ENCODE measurements at regions not wholly inside any gene's neighbourhood (a gene's known extent, or its start where the extent isn't known, plus 50 kb on each side); places are given as distances from the start of the nearest gene placed in this dataset.

GRCh38 chr3:10597733-10598132, 92.3 kb upstream of the ATP2B2 start:
- H2AK5ac ChIP-seq (ENCODE audit: low read depth, low read length): no peak overlapping the region
- no peak overlapping the region for H2BK120ac ChIP-seq (ENCODE audit: low read depth, low read length)
- H3K18ac ChIP-seq (ENCODE audit: low read length): no peak overlapping the region
- DNase-seq (ENCODE audit: low spot score): no peak
- no peak overlapping the region for H2BK12ac ChIP-seq (ENCODE audit: low read length)
- H2AFZ ChIP-seq (ENCODE audit: low read length): no peak overlapping the region
- H3K4me1 ChIP-seq (ENCODE audit: control insufficient read depth in 2 of 2, insufficient read depth in 1 of 2, low read depth in 1 of 2, low read length in 2 of 2): peaks cover 0 to 8% of the 10 kb centered on the region in 2 donors
- no peak overlapping the region for H3K9ac ChIP-seq (ENCODE audit: low read depth, low read length, poor library complexity)
- no peak overlapping the region for H4K8ac ChIP-seq (ENCODE audit: low read depth, low read length)
- no peak overlapping the region for H2BK5ac ChIP-seq (ENCODE audit: low read length)
- H3K79me1 ChIP-seq (ENCODE audit: low read depth, low read length): peaks cover 5% of the 10 kb centered on the region
- H3K4me3 ChIP-seq (ENCODE audit: low read length in 2 of 2): no peak overlapping the region
- WGBS, 2 donors (ENCODE audit: extremely low coverage in 2 of 2, insufficient read length in 2 of 2, insufficient replicate concordance in 1 of 2): no CpG with 5 or more reads among the region's 4 CpGs
- H3K36me3 ChIP-seq (replicated peaks in 1 of 2; ENCODE audit: control insufficient read depth in 2 of 2, insufficient read depth in 2 of 2, low read length in 2 of 2): no peaks in the 10 kb centered on the region
- H3K27ac ChIP-seq (replicated peaks; ENCODE audit: low read length): no peak overlapping the region
- no peak overlapping the region for H3K23ac ChIP-seq (ENCODE audit: low read depth, low read length, poor library complexity)
- no peak overlapping the region for H2BK15ac ChIP-seq (ENCODE audit: low read length)
- no peak overlapping the region for H3K4me2 ChIP-seq (ENCODE audit: insufficient read depth, low read length, poor library complexity, severe bottlenecking)
- no peak overlapping the region for H4K91ac ChIP-seq (ENCODE audit: low read depth, low read length, poor library complexity)
- peaks cover 0 to 10% (median 3%) of the 10 kb centered on the region in 3 experiments for H3K27me3 ChIP-seq (ENCODE audit: control insufficient read depth in 3 of 3, insufficient read depth in 3 of 3, low read depth in 1 of 3, low read length in 3 of 3)
- no peak overlapping the region for H3K4ac ChIP-seq (ENCODE audit: low read length)
- no peak overlapping the region for H3K14ac ChIP-seq (ENCODE audit: low read length)
- peaks cover 0 to 2% of the 10 kb centered on the region in 2 donors for H3K9me3 ChIP-seq (replicated peaks in 1 of 2; ENCODE audit: control insufficient read depth in 2 of 2, insufficient read depth in 1 of 2, low read depth in 1 of 2, low read length in 2 of 2)

GRCh38 chr3:10599017-10599416, 93.6 kb upstream of the ATP2B2 start:
- H3K9me3 ChIP-seq (replicated peaks in 1 of 2; ENCODE audit: control insufficient read depth in 2 of 2, insufficient read depth in 1 of 2, low read depth in 1 of 2, low read length in 2 of 2): peaks cover 0 to 2% of the 10 kb centered on the region in 2 donors
- H3K27me3 ChIP-seq (ENCODE audit: control insufficient read depth in 3 of 3, insufficient read depth in 3 of 3, low read depth in 1 of 3, low read length in 3 of 3): peaks cover 0 to 10% (median 3%) of the 10 kb centered on the region in 3 experiments
- no peak overlapping the region for H4K91ac ChIP-seq (ENCODE audit: low read depth, low read length, poor library complexity)
- H2AK5ac ChIP-seq (ENCODE audit: low read depth, low read length): no peak overlapping the region
- no peak overlapping the region for H2BK15ac ChIP-seq (ENCODE audit: low read length)
- no peak overlapping the region for H2BK5ac ChIP-seq (ENCODE audit: low read length)
- no peak overlapping the region for H3K4me3 ChIP-seq (ENCODE audit: low read length in 2 of 2)
- no peak overlapping the region for H3K4me2 ChIP-seq (ENCODE audit: insufficient read depth, low read length, poor library complexity, severe bottlenecking)
- H4K8ac ChIP-seq (ENCODE audit: low read depth, low read length): no peak overlapping the region
- no peak overlapping the region for H3K18ac ChIP-seq (ENCODE audit: low read length)
- H2BK12ac ChIP-seq (ENCODE audit: low read length): no peak overlapping the region
- DNase-seq (ENCODE audit: low spot score): no peak
- H3K79me1 ChIP-seq (ENCODE audit: low read depth, low read length): peaks cover 5% of the 10 kb centered on the region
- no peak overlapping the region for H2BK120ac ChIP-seq (ENCODE audit: low read depth, low read length)
- H3K27ac ChIP-seq (replicated peaks; ENCODE audit: low read length): no peak overlapping the region
- H3K36me3 ChIP-seq (replicated peaks in 1 of 2; ENCODE audit: control insufficient read depth in 2 of 2, insufficient read depth in 2 of 2, low read length in 2 of 2): no peaks in the 10 kb centered on the region
- no peak overlapping the region for H3K4ac ChIP-seq (ENCODE audit: low read length)
- no peak overlapping the region for H3K9ac ChIP-seq (ENCODE audit: low read depth, low read length, poor library complexity)
- no peak overlapping the region for H2AFZ ChIP-seq (ENCODE audit: low read length)
- no CpG with 5 or more reads among the region's 6 CpGs for WGBS, 2 donors (ENCODE audit: extremely low coverage in 2 of 2, insufficient read length in 2 of 2, insufficient replicate concordance in 1 of 2)
- no peak overlapping the region for H3K14ac ChIP-seq (ENCODE audit: low read length)
- no peak overlapping the region for H3K23ac ChIP-seq (ENCODE audit: low read depth, low read length, poor library complexity)
- peaks cover 0 to 8% of the 10 kb centered on the region in 2 donors for H3K4me1 ChIP-seq (ENCODE audit: control insufficient read depth in 2 of 2, insufficient read depth in 1 of 2, low read depth in 1 of 2, low read length in 2 of 2)

GRCh38 chr3:10599444-10599843, 94.1 kb upstream of the ATP2B2 start:
- no peak overlapping the region for H2AFZ ChIP-seq (ENCODE audit: low read length)
- H3K79me1 ChIP-seq (ENCODE audit: low read depth, low read length): peaks cover 5% of the 10 kb centered on the region
- no peak overlapping the region for H3K18ac ChIP-seq (ENCODE audit: low read length)
- H3K23ac ChIP-seq (ENCODE audit: low read depth, low read length, poor library complexity): no peak overlapping the region
- H3K27ac ChIP-seq (replicated peaks; ENCODE audit: low read length): no peak overlapping the region
- H3K4me3 ChIP-seq (ENCODE audit: low read length in 2 of 2): no peak overlapping the region
- no peak overlapping the region for H2AK5ac ChIP-seq (ENCODE audit: low read depth, low read length)
- no CpG with 5 or more reads among the region's 9 CpGs for WGBS, 2 donors (ENCODE audit: extremely low coverage in 2 of 2, insufficient read length in 2 of 2, insufficient replicate concordance in 1 of 2)
- H2BK15ac ChIP-seq (ENCODE audit: low read length): no peak overlapping the region
- no peak overlapping the region for H4K91ac ChIP-seq (ENCODE audit: low read depth, low read length, poor library complexity)
- peaks cover 0 to 8% of the 10 kb centered on the region in 2 donors for H3K4me1 ChIP-seq (ENCODE audit: control insufficient read depth in 2 of 2, insufficient read depth in 1 of 2, low read depth in 1 of 2, low read length in 2 of 2)
- no peak overlapping the region for H3K4me2 ChIP-seq (ENCODE audit: insufficient read depth, low read length, poor library complexity, severe bottlenecking)
- H3K9me3 ChIP-seq (replicated peaks in 1 of 2; ENCODE audit: control insufficient read depth in 2 of 2, insufficient read depth in 1 of 2, low read depth in 1 of 2, low read length in 2 of 2): peaks cover 0 to 2% of the 10 kb centered on the region in 2 donors
- H3K4ac ChIP-seq (ENCODE audit: low read length): no peak overlapping the region
- H2BK120ac ChIP-seq (ENCODE audit: low read depth, low read length): no peak overlapping the region
- no peak overlapping the region for H2BK12ac ChIP-seq (ENCODE audit: low read length)
- H3K14ac ChIP-seq (ENCODE audit: low read length): no peak overlapping the region
- no peak for DNase-seq (ENCODE audit: low spot score)
- peaks cover 0 to 10% (median 3%) of the 10 kb centered on the region in 3 experiments for H3K27me3 ChIP-seq (ENCODE audit: control insufficient read depth in 3 of 3, insufficient read depth in 3 of 3, low read depth in 1 of 3, low read length in 3 of 3)
- H2BK5ac ChIP-seq (ENCODE audit: low read length): no peak overlapping the region
- no peak overlapping the region for H3K9ac ChIP-seq (ENCODE audit: low read depth, low read length, poor library complexity)
- H3K36me3 ChIP-seq (replicated peaks in 1 of 2; ENCODE audit: control insufficient read depth in 2 of 2, insufficient read depth in 2 of 2, low read length in 2 of 2): no peaks in the 10 kb centered on the region
- no peak overlapping the region for H4K8ac ChIP-seq (ENCODE audit: low read depth, low read length)

- Histone ChIP-seq H3K27ac (replicated peaks; ENCODE audit: low read length) (no peak overlapping the region), H4K91ac (ENCODE audit: low read depth, low read length, poor library complexity) (no peak overlapping the region)
- DNase-seq (ENCODE audit: low spot score): no peak
These were observed 94.9 kb upstream of the ATP2B2 start for GRCh38 chr3:10600296-10600714.

More at GRCh38 chr3:10600296-10600714, 94.9 kb upstream of the ATP2B2 start:
- Histone ChIP-seq H2BK15ac (ENCODE audit: low read length) (no peak overlapping the region), H3K9ac (ENCODE audit: low read depth, low read length, poor library complexity) (no peak overlapping the region), H3K23ac (ENCODE audit: low read depth, low read length, poor library complexity) (no peak overlapping the region), H3K4me3 (ENCODE audit: low read length in 2 of 2) (no peak overlapping the region), H2BK5ac (ENCODE audit: low read length) (no peak overlapping the region), H3K27me3 (ENCODE audit: control insufficient read depth in 3 of 3, insufficient read depth in 3 of 3, low read depth in 1 of 3, low read length in 3 of 3) (peaks cover 0 to 10% (median 3%) of the 10 kb centered on the region in 3 experiments), H3K9me3 (replicated peaks in 1 of 2; ENCODE audit: control insufficient read depth in 2 of 2, insufficient read depth in 1 of 2, low read depth in 1 of 2, low read length in 2 of 2) (peaks cover 0 to 2% of the 10 kb centered on the region in 2 donors), H3K79me1 (ENCODE audit: low read depth, low read length) (peaks cover 5% of the 10 kb centered on the region), H3K36me3 (replicated peaks in 1 of 2; ENCODE audit: control insufficient read depth in 2 of 2, insufficient read depth in 2 of 2, low read length in 2 of 2) (no peaks in the 10 kb centered on the region), H4K8ac (ENCODE audit: low read depth, low read length) (no peak overlapping the region), H2AK5ac (ENCODE audit: low read depth, low read length) (no peak overlapping the region), H3K4me2 (ENCODE audit: insufficient read depth, low read length, poor library complexity, severe bottlenecking) (no peak overlapping the region), H2AFZ (ENCODE audit: low read length) (no peak overlapping the region), H3K14ac (ENCODE audit: low read length) (no peak overlapping the region), H3K4ac (ENCODE audit: low read length) (no peak overlapping the region), H3K18ac (ENCODE audit: low read length) (no peak overlapping the region), H2BK12ac (ENCODE audit: low read length) (no peak overlapping the region), H2BK120ac (ENCODE audit: low read depth, low read length) (no peak overlapping the region), H3K4me1 (ENCODE audit: control insufficient read depth in 2 of 2, insufficient read depth in 1 of 2, low read depth in 1 of 2, low read length in 2 of 2) (peaks cover 0 to 8% of the 10 kb centered on the region in 2 donors)
- no CpG with 5 or more reads among the region's 8 CpGs for WGBS, 2 donors (ENCODE audit: extremely low coverage in 2 of 2, insufficient read length in 2 of 2, insufficient replicate concordance in 1 of 2)
